DLD1 (cell line): ENCODE measurements at regions not wholly inside any gene's neighbourhood (a gene's known extent, or its start where the extent isn't known, plus 50 kb on each side); places are given as distances from the start of the nearest gene placed in this dataset.

Experiments
- in situ Hi-C: cut with HindIII; loops from 2 replicates; pipeline ENCODE4 v1.10.0; 2017; ENCODE audit warnings: low sequenced_read_pairs

GRCh38 chr9:13665418-13666066 lies 386.1 kb upstream of the MPDZ start:
- in situ Hi-C loops: no loop called here

- in situ Hi-C loops: no loop called here
Measured at GRCh38 chr9:13661014-13661413, 381.5 kb upstream of the MPDZ start.

GRCh38 chr9:13651969-13652663 lies 372.6 kb upstream of the MPDZ start:
- in situ Hi-C loops: no loop called here

GRCh38 chr9:13651526-13651925 lies 372.0 kb upstream of the MPDZ start:
- in situ Hi-C loops: no loop called here

GRCh38 chr9:13648676-13649075 lies 369.2 kb upstream of the MPDZ start:
- in situ Hi-C loops: no loop called here

GRCh38 chr9:13648068-13648467 lies 368.6 kb upstream of the MPDZ start:
- in situ Hi-C loops: no loop called here

GRCh38 chr9:13646500-13647021 lies 367.1 kb upstream of the MPDZ start:
- in situ Hi-C loops: no loop called here

- in situ Hi-C loops: no loop called here
Measured at GRCh38 chr9:13645557-13645956, 366.1 kb upstream of the MPDZ start.

- in situ Hi-C loops: no loop called here
Measured at GRCh38 chr9:13644675-13645074, 365.2 kb upstream of the MPDZ start.

- in situ Hi-C loops: no loop called here
Measured at GRCh38 chr9:13642646-13643045, 363.2 kb upstream of the MPDZ start.

- in situ Hi-C loops: no loop called here
Measured at GRCh38 chr9:13629067-13629466, 349.6 kb upstream of the MPDZ start.

- in situ Hi-C loops: no loop called here
Measured at GRCh38 chr9:13628526-13628925, 349.0 kb upstream of the MPDZ start.

- in situ Hi-C loops: no loop called here
Measured at GRCh38 chr9:13627502-13627901, 348.0 kb upstream of the MPDZ start.

GRCh38 chr9:13627071-13627470 lies 347.6 kb upstream of the MPDZ start:
- in situ Hi-C loops: no loop called here

- in situ Hi-C loops: no loop called here
Measured at GRCh38 chr9:13626601-13627000, 347.1 kb upstream of the MPDZ start.

- in situ Hi-C loops: no loop called here
Measured at GRCh38 chr9:13621872-13622564, 342.5 kb upstream of the MPDZ start.

GRCh38 chr9:13616491-13617035 lies 337.1 kb upstream of the MPDZ start:
- in situ Hi-C loops: no loop called here

- in situ Hi-C loops: no loop called here
Measured at GRCh38 chr9:13615660-13616490, 336.4 kb upstream of the MPDZ start.

- in situ Hi-C loops: no loop called here
Measured at GRCh38 chr9:13614060-13614459, 334.6 kb upstream of the MPDZ start.

GRCh38 chr9:13613296-13613695 lies 333.8 kb upstream of the MPDZ start:
- in situ Hi-C loops: no loop called here

- in situ Hi-C loops: no loop called here
Measured at GRCh38 chr9:13608451-13608850, 329.0 kb upstream of the MPDZ start.
